GM12878 (cell line): ENCODE measurements at regions not wholly inside any gene's neighbourhood (a gene's known extent, or its start where the extent isn't known, plus 50 kb on each side); places are given as distances from the start of the nearest gene placed in this dataset.

Experiments used
- CHD2 ChIP-seq: IDR thresholded peaks from 2 replicates; pipeline ENCODE4 v1.6.1; 2011; ENCODE audit warnings: low read depth, low read length, improper control_type of control experiment, borderline replicate concordance
- POLR2AphosphoS5 ChIP-seq: IDR thresholded peaks from 2 replicates; pipeline ENCODE4 v1.6.1; 2011; ENCODE audit warnings: mild to moderate bottlenecking, low read length, inconsistent platforms
- YBX1 ChIP-seq: fragments of 450-650 bp; IDR thresholded peaks from 2 replicates; pipeline ENCODE4 v1.6.1; 2016; ENCODE audit warnings: antibody characterized with exemption
- TF ChIP-seq, protein P1 (sequence below): IDR thresholded peaks from 2 replicates; pipeline ENCODE4 v1.6.1; 2012; ENCODE audit warnings: improper control_type of control experiment, low read depth, low read length; ENCODE audit not compliant: insufficient replicate concordance
- TF ChIP-seq, protein P2 (sequence below), 3 experiments: IDR thresholded peaks in 2 of 3; conservative IDR thresholded peaks in 1 of 3; 2 replicates each; pipeline ENCODE4 v1.5.1; 2011; ENCODE audit warnings: low read depth in 3 of 3, low read length in 3 of 3, mild to moderate bottlenecking in 3 of 3, control low read depth in 2 of 3, moderate library complexity in 2 of 3, inconsistent platforms in 1 of 3, mixed read lengths in 1 of 3; ENCODE audit not compliant: control insufficient read depth in 2 of 3, insufficient read depth in 1 of 3; ENCODE audit errors: extremely low read depth in 1 of 3
- TF ChIP-seq, protein P3 (sequence below): IDR thresholded peaks from 2 replicates; pipeline ENCODE4 v1.6.1; 2012; ENCODE audit warnings: low read length, inconsistent platforms
- TF ChIP-seq, protein P4 (sequence below): fragments of 150-350 bp; IDR thresholded peaks from 2 replicates; pipeline ENCODE4 v1.6.1; 2016; ENCODE audit warnings: low read depth, low read length
- TF ChIP-seq, protein P5 (sequence below): fragments of 450-650 bp; IDR thresholded peaks from 2 replicates; pipeline ENCODE4 v1.6.1; 2016; ENCODE audit warnings: mild to moderate bottlenecking

DNA sequence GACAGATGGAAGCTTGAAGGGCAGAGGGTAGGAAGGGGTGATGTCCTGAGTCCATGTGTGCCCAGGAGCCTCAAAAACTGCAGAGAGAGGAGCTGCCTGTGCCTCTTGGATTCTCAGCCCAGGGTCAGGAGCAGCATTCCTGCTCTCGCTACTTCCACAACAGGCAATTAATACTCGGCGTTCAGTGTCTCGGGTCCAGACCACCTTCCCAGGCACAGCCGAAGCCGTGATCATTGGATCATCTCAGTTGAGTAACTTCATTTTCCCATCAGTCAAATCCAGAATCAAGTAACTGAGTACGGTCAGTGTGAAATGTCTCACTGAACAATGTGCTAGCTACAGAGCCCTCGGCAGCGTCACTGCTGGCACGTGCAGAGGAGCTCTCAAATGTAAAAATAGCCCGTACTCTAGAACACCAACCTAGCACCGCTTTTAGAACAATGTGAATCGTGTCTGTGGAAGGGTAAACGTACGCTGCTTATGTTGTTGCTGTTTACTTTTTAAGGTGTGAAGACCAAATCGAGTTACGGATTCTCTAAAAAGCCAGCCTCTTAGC is 63.5 kb upstream of the IRX4 start:
- TF ChIP-seq, protein P1, sequence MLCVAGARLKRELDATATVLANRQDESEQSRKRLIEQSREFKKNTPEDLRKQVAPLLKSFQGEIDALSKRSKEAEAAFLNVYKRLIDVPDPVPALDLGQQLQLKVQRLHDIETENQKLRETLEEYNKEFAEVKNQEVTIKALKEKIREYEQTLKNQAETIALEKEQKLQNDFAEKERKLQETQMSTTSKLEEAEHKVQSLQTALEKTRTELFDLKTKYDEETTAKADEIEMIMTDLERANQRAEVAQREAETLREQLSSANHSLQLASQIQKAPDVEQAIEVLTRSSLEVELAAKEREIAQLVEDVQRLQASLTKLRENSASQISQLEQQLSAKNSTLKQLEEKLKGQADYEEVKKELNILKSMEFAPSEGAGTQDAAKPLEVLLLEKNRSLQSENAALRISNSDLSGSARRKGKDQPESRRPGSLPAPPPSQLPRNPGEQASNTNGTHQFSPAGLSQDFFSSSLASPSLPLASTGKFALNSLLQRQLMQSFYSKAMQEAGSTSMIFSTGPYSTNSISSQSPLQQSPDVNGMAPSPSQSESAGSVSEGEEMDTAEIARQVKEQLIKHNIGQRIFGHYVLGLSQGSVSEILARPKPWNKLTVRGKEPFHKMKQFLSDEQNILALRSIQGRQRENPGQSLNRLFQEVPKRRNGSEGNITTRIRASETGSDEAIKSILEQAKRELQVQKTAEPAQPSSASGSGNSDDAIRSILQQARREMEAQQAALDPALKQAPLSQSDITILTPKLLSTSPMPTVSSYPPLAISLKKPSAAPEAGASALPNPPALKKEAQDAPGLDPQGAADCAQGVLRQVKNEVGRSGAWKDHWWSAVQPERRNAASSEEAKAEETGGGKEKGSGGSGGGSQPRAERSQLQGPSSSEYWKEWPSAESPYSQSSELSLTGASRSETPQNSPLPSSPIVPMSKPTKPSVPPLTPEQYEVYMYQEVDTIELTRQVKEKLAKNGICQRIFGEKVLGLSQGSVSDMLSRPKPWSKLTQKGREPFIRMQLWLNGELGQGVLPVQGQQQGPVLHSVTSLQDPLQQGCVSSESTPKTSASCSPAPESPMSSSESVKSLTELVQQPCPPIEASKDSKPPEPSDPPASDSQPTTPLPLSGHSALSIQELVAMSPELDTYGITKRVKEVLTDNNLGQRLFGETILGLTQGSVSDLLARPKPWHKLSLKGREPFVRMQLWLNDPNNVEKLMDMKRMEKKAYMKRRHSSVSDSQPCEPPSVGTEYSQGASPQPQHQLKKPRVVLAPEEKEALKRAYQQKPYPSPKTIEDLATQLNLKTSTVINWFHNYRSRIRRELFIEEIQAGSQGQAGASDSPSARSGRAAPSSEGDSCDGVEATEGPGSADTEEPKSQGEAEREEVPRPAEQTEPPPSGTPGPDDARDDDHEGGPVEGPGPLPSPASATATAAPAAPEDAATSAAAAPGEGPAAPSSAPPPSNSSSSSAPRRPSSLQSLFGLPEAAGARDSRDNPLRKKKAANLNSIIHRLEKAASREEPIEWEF = no peak
- TF ChIP-seq, protein P2, sequence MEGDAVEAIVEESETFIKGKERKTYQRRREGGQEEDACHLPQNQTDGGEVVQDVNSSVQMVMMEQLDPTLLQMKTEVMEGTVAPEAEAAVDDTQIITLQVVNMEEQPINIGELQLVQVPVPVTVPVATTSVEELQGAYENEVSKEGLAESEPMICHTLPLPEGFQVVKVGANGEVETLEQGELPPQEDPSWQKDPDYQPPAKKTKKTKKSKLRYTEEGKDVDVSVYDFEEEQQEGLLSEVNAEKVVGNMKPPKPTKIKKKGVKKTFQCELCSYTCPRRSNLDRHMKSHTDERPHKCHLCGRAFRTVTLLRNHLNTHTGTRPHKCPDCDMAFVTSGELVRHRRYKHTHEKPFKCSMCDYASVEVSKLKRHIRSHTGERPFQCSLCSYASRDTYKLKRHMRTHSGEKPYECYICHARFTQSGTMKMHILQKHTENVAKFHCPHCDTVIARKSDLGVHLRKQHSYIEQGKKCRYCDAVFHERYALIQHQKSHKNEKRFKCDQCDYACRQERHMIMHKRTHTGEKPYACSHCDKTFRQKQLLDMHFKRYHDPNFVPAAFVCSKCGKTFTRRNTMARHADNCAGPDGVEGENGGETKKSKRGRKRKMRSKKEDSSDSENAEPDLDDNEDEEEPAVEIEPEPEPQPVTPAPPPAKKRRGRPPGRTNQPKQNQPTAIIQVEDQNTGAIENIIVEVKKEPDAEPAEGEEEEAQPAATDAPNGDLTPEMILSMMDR (IDR thresholded peaks at IDR 0.05 in 2 of 3, conservative IDR thresholded peaks at IDR 0.05 in 1 of 3; ENCODE audit: control insufficient read depth in 2 of 3, extremely low read depth in 1 of 3, insufficient read depth in 1 of 3, low read depth in 3 of 3, low read length in 3 of 3) = no peak
- no peak for TF ChIP-seq CHD2
- TF ChIP-seq YBX1 = no peak
- TF ChIP-seq POLR2AphosphoS5 = no peak
- TF ChIP-seq, protein P3, sequence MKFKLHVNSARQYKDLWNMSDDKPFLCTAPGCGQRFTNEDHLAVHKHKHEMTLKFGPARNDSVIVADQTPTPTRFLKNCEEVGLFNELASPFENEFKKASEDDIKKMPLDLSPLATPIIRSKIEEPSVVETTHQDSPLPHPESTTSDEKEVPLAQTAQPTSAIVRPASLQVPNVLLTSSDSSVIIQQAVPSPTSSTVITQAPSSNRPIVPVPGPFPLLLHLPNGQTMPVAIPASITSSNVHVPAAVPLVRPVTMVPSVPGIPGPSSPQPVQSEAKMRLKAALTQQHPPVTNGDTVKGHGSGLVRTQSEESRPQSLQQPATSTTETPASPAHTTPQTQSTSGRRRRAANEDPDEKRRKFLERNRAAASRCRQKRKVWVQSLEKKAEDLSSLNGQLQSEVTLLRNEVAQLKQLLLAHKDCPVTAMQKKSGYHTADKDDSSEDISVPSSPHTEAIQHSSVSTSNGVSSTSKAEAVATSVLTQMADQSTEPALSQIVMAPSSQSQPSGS = no peak
- TF ChIP-seq, protein P4, sequence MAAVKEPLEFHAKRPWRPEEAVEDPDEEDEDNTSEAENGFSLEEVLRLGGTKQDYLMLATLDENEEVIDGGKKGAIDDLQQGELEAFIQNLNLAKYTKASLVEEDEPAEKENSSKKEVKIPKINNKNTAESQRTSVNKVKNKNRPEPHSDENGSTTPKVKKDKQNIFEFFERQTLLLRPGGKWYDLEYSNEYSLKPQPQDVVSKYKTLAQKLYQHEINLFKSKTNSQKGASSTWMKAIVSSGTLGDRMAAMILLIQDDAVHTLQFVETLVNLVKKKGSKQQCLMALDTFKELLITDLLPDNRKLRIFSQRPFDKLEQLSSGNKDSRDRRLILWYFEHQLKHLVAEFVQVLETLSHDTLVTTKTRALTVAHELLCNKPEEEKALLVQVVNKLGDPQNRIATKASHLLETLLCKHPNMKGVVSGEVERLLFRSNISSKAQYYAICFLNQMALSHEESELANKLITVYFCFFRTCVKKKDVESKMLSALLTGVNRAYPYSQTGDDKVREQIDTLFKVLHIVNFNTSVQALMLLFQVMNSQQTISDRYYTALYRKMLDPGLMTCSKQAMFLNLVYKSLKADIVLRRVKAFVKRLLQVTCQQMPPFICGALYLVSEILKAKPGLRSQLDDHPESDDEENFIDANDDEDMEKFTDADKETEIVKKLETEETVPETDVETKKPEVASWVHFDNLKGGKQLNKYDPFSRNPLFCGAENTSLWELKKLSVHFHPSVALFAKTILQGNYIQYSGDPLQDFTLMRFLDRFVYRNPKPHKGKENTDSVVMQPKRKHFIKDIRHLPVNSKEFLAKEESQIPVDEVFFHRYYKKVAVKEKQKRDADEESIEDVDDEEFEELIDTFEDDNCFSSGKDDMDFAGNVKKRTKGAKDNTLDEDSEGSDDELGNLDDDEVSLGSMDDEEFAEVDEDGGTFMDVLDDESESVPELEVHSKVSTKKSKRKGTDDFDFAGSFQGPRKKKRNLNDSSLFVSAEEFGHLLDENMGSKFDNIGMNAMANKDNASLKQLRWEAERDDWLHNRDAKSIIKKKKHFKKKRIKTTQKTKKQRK = no peak
- TF ChIP-seq, protein P5, sequence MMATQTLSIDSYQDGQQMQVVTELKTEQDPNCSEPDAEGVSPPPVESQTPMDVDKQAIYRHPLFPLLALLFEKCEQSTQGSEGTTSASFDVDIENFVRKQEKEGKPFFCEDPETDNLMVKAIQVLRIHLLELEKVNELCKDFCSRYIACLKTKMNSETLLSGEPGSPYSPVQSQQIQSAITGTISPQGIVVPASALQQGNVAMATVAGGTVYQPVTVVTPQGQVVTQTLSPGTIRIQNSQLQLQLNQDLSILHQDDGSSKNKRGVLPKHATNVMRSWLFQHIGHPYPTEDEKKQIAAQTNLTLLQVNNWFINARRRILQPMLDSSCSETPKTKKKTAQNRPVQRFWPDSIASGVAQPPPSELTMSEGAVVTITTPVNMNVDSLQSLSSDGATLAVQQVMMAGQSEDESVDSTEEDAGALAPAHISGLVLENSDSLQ = no peak
